Liver (tissue), 3 donors: ENCODE measurements at regions not wholly inside any gene's neighbourhood (a gene's known extent, or its start where the extent isn't known, plus 50 kb on each side); places are given as distances from the start of the nearest gene placed in this dataset.

Source experiments
- EGR1 ChIP-seq, 2 donors: IDR thresholded peaks; 2 replicates each; pipeline ENCODE4 v1.6.1; 2016 to 2018; ENCODE audit warnings: antibody characterized with exemption in 2 of 2, low read depth in 2 of 2
- GABPA ChIP-seq, 2 donors: IDR thresholded peaks in 1 of 2; conservative IDR thresholded peaks in 1 of 2; 2 replicates each; pipeline ENCODE4 v1.6.1; 2016; ENCODE audit warnings: antibody characterized with exemption in 2 of 2, mild to moderate bottlenecking in 1 of 2, moderate library complexity in 1 of 2
- HNF4A ChIP-seq, 2 donors: conservative IDR thresholded peaks; 2 replicates each; pipeline ENCODE4 v1.6.1; 2016; ENCODE audit warnings: antibody characterized with exemption in 2 of 2, mild to moderate bottlenecking in 2 of 2
- JUND ChIP-seq, 2 donors: IDR thresholded peaks; 2 replicates each; pipeline ENCODE4 v1.6.1; 2016; ENCODE audit warnings: antibody characterized with exemption in 2 of 2
- RAD21 ChIP-seq, 2 donors: IDR thresholded peaks; 2 replicates each; pipeline ENCODE4 v1.6.1; 2016; ENCODE audit warnings: antibody characterized with exemption in 2 of 2, mild to moderate bottlenecking in 2 of 2
- RXRA ChIP-seq, 2 donors: IDR thresholded peaks; 2 replicates each; pipeline ENCODE4 v1.6.1; 2017 to 2018; ENCODE audit warnings: antibody characterized with exemption in 2 of 2, mild to moderate bottlenecking in 1 of 2
- SP1 ChIP-seq: IDR thresholded peaks from 2 replicates; pipeline ENCODE4 v1.6.1; 2018; ENCODE audit warnings: antibody characterized with exemption, mild to moderate bottlenecking
- TAF1 ChIP-seq: conservative IDR thresholded peaks from 2 replicates; pipeline ENCODE4 v1.6.1; 2016; ENCODE audit warnings: antibody characterized with exemption, mild to moderate bottlenecking
- YY1 ChIP-seq: IDR thresholded peaks from 2 replicates; pipeline ENCODE4 v1.6.1; 2016; ENCODE audit warnings: antibody characterized with exemption, mild to moderate bottlenecking
- TF ChIP-seq, protein P1 (sequence below): fragments of 150-350 bp; IDR thresholded peaks from 2 replicates; pipeline ENCODE4 v1.5.1; 2017; ENCODE audit warnings: improper control_type of control experiment, low read depth, low read length; ENCODE audit not compliant: missing input control
- TF ChIP-seq, protein P2 (sequence below): IDR thresholded peaks from 2 replicates; pipeline ENCODE4 v1.6.1; 2016; ENCODE audit warnings: antibody characterized with exemption
- TF ChIP-seq, protein P3 (sequence below): IDR thresholded peaks from 2 replicates; pipeline ENCODE4 v1.6.1; 2016; ENCODE audit warnings: antibody characterized with exemption
- TF ChIP-seq, protein P4 (sequence below): IDR thresholded peaks from 2 replicates; pipeline ENCODE4 v1.6.1; 2016; ENCODE audit warnings: antibody characterized with exemption, mild to moderate bottlenecking
- TF ChIP-seq, protein P5 (sequence below): IDR thresholded peaks from 2 replicates; pipeline ENCODE4 v1.6.1; 2016; ENCODE audit warnings: antibody characterized with exemption
- donor health status: healthy.
- donor health status: healthy.

DNA sequence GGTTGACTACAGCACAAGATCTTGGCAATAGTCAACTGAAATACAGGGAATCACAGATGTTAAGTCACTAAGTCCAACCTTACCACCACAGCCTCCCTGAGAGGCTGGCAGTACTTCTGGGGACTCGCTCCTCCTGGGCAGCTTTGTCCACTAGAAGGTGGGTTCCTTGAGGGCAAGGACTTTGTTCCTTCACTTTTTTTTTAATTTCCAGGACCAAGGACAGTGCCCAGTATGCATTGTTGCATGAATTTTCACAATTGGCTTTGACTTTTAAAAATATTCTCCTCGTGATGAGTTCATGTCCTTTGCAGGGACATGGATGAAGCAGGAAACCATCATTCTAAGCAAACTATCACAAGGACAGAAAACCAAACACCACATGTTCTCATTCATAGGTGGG is 96.7 kb upstream of the IGSF21 start:
- TF ChIP-seq, protein P1, sequence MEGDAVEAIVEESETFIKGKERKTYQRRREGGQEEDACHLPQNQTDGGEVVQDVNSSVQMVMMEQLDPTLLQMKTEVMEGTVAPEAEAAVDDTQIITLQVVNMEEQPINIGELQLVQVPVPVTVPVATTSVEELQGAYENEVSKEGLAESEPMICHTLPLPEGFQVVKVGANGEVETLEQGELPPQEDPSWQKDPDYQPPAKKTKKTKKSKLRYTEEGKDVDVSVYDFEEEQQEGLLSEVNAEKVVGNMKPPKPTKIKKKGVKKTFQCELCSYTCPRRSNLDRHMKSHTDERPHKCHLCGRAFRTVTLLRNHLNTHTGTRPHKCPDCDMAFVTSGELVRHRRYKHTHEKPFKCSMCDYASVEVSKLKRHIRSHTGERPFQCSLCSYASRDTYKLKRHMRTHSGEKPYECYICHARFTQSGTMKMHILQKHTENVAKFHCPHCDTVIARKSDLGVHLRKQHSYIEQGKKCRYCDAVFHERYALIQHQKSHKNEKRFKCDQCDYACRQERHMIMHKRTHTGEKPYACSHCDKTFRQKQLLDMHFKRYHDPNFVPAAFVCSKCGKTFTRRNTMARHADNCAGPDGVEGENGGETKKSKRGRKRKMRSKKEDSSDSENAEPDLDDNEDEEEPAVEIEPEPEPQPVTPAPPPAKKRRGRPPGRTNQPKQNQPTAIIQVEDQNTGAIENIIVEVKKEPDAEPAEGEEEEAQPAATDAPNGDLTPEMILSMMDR: no peak
- TF ChIP-seq, protein P2, sequence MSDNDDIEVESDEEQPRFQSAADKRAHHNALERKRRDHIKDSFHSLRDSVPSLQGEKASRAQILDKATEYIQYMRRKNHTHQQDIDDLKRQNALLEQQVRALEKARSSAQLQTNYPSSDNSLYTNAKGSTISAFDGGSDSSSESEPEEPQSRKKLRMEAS: no peak
- TF ChIP-seq RXRA (IDR thresholded peaks at IDR 0.05) (no peak), RAD21 (IDR thresholded peaks at IDR 0.05) (no peak), HNF4A (conservative IDR thresholded peaks at IDR 0.05) (no peak), JUND (IDR thresholded peaks at IDR 0.05) (no peak), SP1 (no peak), YY1 (no peak), TAF1 (no peak), GABPA (IDR thresholded peaks at IDR 0.05 in 1 of 2, conservative IDR thresholded peaks at IDR 0.05 in 1 of 2) (no peak), EGR1 (IDR thresholded peaks at IDR 0.05; ENCODE audit: low read depth in 2 of 2) (no peak)
- TF ChIP-seq, protein P3, sequence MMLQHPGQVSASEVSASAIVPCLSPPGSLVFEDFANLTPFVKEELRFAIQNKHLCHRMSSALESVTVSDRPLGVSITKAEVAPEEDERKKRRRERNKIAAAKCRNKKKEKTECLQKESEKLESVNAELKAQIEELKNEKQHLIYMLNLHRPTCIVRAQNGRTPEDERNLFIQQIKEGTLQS: no peak
- TF ChIP-seq, protein P4, sequence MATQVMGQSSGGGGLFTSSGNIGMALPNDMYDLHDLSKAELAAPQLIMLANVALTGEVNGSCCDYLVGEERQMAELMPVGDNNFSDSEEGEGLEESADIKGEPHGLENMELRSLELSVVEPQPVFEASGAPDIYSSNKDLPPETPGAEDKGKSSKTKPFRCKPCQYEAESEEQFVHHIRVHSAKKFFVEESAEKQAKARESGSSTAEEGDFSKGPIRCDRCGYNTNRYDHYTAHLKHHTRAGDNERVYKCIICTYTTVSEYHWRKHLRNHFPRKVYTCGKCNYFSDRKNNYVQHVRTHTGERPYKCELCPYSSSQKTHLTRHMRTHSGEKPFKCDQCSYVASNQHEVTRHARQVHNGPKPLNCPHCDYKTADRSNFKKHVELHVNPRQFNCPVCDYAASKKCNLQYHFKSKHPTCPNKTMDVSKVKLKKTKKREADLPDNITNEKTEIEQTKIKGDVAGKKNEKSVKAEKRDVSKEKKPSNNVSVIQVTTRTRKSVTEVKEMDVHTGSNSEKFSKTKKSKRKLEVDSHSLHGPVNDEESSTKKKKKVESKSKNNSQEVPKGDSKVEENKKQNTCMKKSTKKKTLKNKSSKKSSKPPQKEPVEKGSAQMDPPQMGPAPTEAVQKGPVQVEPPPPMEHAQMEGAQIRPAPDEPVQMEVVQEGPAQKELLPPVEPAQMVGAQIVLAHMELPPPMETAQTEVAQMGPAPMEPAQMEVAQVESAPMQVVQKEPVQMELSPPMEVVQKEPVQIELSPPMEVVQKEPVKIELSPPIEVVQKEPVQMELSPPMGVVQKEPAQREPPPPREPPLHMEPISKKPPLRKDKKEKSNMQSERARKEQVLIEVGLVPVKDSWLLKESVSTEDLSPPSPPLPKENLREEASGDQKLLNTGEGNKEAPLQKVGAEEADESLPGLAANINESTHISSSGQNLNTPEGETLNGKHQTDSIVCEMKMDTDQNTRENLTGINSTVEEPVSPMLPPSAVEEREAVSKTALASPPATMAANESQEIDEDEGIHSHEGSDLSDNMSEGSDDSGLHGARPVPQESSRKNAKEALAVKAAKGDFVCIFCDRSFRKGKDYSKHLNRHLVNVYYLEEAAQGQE: peak; percentile 95
- TF ChIP-seq, protein P5, sequence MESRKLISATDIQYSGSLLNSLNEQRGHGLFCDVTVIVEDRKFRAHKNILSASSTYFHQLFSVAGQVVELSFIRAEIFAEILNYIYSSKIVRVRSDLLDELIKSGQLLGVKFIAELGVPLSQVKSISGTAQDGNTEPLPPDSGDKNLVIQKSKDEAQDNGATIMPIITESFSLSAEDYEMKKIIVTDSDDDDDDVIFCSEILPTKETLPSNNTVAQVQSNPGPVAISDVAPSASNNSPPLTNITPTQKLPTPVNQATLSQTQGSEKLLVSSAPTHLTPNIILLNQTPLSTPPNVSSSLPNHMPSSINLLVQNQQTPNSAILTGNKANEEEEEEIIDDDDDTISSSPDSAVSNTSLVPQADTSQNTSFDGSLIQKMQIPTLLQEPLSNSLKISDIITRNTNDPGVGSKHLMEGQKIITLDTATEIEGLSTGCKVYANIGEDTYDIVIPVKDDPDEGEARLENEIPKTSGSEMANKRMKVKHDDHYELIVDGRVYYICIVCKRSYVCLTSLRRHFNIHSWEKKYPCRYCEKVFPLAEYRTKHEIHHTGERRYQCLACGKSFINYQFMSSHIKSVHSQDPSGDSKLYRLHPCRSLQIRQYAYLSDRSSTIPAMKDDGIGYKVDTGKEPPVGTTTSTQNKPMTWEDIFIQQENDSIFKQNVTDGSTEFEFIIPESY: no peak
